CD14-positive monocyte (primary cell): ENCODE measurements at regions not wholly inside any gene's neighbourhood (a gene's known extent, or its start where the extent isn't known, plus 50 kb on each side); places are given as distances from the start of the nearest gene placed in this dataset.

Experiments
- DNase-seq, 3 donors: peaks; one replicate each; pipeline ENCODE4 v3.0.0-alpha.2; 2011 to 2022
- H2AFZ ChIP-seq: 2 replicates; pipeline ENCODE4 v1.6.0; 2012; ENCODE audit warnings: mild to moderate bottlenecking, low read depth, low read length, inconsistent platforms; ENCODE audit not compliant: insufficient read depth, poor library complexity, severe bottlenecking
- H3K27ac ChIP-seq, 2 donors: 1 replicate in 1 of 2; 2 replicates in 1 of 2; pipeline ENCODE4 v1.5.1; 2012 to 2013; ENCODE audit warnings: low read length in 2 of 2, control low read depth in 1 of 2, inconsistent platforms in 1 of 2, low read depth in 1 of 2, mild to moderate bottlenecking in 1 of 2
- H3K27me3 ChIP-seq, 2 donors: one replicate each; pipeline versions ENCODE4 v1.6.0 to v1.6.1; 2011 to 2013; ENCODE audit warnings: low read length in 2 of 2; ENCODE audit not compliant: control insufficient read depth in 2 of 2, insufficient read depth in 2 of 2
- H3K36me3 ChIP-seq, 2 donors: replicated peaks in 1 of 2; 1 replicate in 1 of 2; 2 replicates in 1 of 2; pipeline versions ENCODE4 v1.5.1 to v1.6.1; 2012 to 2013; ENCODE audit warnings: low read length in 2 of 2, control low read depth in 1 of 2, inconsistent platforms in 1 of 2, mild to moderate bottlenecking in 1 of 2; ENCODE audit not compliant: insufficient read depth in 2 of 2, control insufficient read depth in 1 of 2
- H3K4me1 ChIP-seq, 2 donors: 1 replicate in 1 of 2; 2 replicates in 1 of 2; pipeline versions ENCODE4 v1.5.1 to v1.6.1; 2012 to 2013; ENCODE audit warnings: low read length in 2 of 2, control low read depth in 1 of 2, inconsistent platforms in 1 of 2, mild to moderate bottlenecking in 1 of 2, moderate library complexity in 1 of 2; ENCODE audit not compliant: insufficient read depth in 2 of 2, control insufficient read depth in 1 of 2
- H3K4me2 ChIP-seq: replicated peaks from 2 replicates; pipeline ENCODE3; 2012; ENCODE audit warnings: low read length, moderate library complexity, mild to moderate bottlenecking; ENCODE audit not compliant: poor library complexity, severe bottlenecking; ENCODE audit errors: extremely low read depth
- H3K4me3 ChIP-seq, 3 experiments: fragments of 200-600 bp in 1 of 3; sonication (generic) in 1 of 3; replicated peaks in 1 of 3; 1 replicate in 2 of 3; 2 replicates in 1 of 3; pipeline ENCODE4 v1.5.1; 2011 to 2013; ENCODE audit warnings: low read length in 3 of 3, mild to moderate bottlenecking in 3 of 3, control low read depth in 2 of 3, low read depth in 2 of 3, inconsistent platforms in 1 of 3, moderate library complexity in 1 of 3
- H3K79me2 ChIP-seq: 2 replicates; pipeline ENCODE4 v1.6.0; 2012; ENCODE audit warnings: mild to moderate bottlenecking, control low read depth, inconsistent platforms, low read length, moderate library complexity; ENCODE audit not compliant: insufficient read depth
- H3K9ac ChIP-seq: 2 replicates; pipeline ENCODE4 v1.6.0; 2017; ENCODE audit warnings: low read length, mild to moderate bottlenecking; ENCODE audit not compliant: insufficient read depth, poor library complexity, severe bottlenecking
- H3K9me3 ChIP-seq, 2 donors: replicated peaks in 1 of 2; 1 replicate in 1 of 2; 2 replicates in 1 of 2; pipeline versions ENCODE4 v1.5.1 to v1.6.1; 2012 to 2013; ENCODE audit warnings: low read length in 2 of 2, control low read depth in 1 of 2; ENCODE audit not compliant: control insufficient read depth in 1 of 2, insufficient read depth in 1 of 2
- H4K20me1 ChIP-seq: 2 replicates; pipeline ENCODE4 v1.6.0; 2012; ENCODE audit warnings: mild to moderate bottlenecking, low read length, control low read depth, moderate library complexity; ENCODE audit not compliant: insufficient read depth
- H3K27ac Mint-ChIP-seq, 7 donors: one replicate each; pipeline ENCODE4 v1.8.0; 2020; ENCODE audit warnings: mild to moderate bottlenecking in 7 of 7, mixed read lengths in 7 of 7, moderate library complexity in 6 of 7, inconsistent platforms in 2 of 7
- H3K27me3 Mint-ChIP-seq, 3 donors: one replicate each; pipeline ENCODE4 v1.8.0; 2021 to 2022; ENCODE audit warnings: low read depth in 3 of 3, mild to moderate bottlenecking in 3 of 3, mixed read lengths in 3 of 3, moderate library complexity in 3 of 3, inconsistent platforms in 1 of 3
- H3K36me3 Mint-ChIP-seq, 2 donors: one replicate each; pipeline ENCODE4 v1.8.0; 2020; ENCODE audit warnings: mixed read lengths in 2 of 2, inconsistent platforms in 1 of 2, mild to moderate bottlenecking in 1 of 2
- H3K4me1 Mint-ChIP-seq: one replicate; pipeline ENCODE4 v1.8.0; 2020; ENCODE audit warnings: mild to moderate bottlenecking, mixed read lengths
- H3K4me3 Mint-ChIP-seq, 2 donors: one replicate each; pipeline ENCODE4 v1.8.0; 2020; ENCODE audit warnings: mild to moderate bottlenecking in 2 of 2, mixed read lengths in 2 of 2, moderate library complexity in 1 of 2
- H3K9me3 Mint-ChIP-seq, 7 donors: one replicate each; pipeline ENCODE4 v1.8.0; 2020 to 2022; ENCODE audit warnings: mixed read lengths in 7 of 7, mild to moderate bottlenecking in 6 of 7, moderate library complexity in 6 of 7, inconsistent platforms in 2 of 7
- WGBS: methylation state at CpG from one replicate; pipeline ENCODE4 v1.1.5; 2013; ENCODE audit warnings: missing lambda C conversion rate; ENCODE audit not compliant: insufficient coverage; 5-methylcytosine and 5-hydroxymethylcytosine counted together
- intact Hi-C, 2 donors: fragments of 100-400 bp; cut with micrococcal nuclease; formaldehyde crosslinking; loops; one replicate each; pipeline versions ENCODE4 v1.15.0 to v1.15.1; 2023
- TF ChIP-seq, protein P1 (sequence below): fragments of 200-600 bp; IDR thresholded peaks from one replicate; pipeline ENCODE4 v1.8.0; 2022; ENCODE audit warnings: antibody characterized with exemption, mild to moderate bottlenecking

DNA sequence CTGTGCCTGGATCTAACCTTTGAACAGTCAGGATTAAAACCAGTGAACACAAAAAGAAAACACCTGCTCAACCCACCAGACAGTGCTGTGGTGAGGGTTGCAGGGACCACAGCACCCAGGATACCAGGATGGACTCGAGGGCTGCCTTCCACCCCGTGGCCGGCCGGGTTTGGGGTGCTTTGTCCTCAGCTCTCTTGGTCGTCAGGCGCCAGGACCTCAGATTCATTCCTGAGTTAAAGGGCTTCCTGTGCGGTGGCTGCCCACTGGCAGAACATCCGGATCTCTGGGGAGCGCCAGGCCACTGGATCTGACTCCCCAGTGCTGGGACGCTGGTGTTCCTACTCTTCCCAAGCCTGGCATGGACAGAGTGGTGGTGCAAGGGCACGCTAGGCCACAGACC is 239.8 kb downstream of the TFCP2L1 start:
- DNase-seq: no peak
- Histone ChIP-seq H3K27ac (no peak overlapping the region), H3K4me2 (no peak overlapping the region), H3K36me3 (no peaks in the 10 kb centered on the region), H3K4me1 (no peaks in the 10 kb centered on the region), H3K4me3 (no peak overlapping the region), H4K20me1 (no peaks in the 10 kb centered on the region), H2AFZ (no peak overlapping the region), H3K9me3 (no peaks in the 10 kb centered on the region), H3K79me2 (no peaks in the 10 kb centered on the region), H3K9ac (no peak overlapping the region), H3K27me3 (no peaks in the 10 kb centered on the region)
- no peaks in the 10 kb centered on the region for H3K36me3 Mint-ChIP-seq
- peaks cover 0 to 15% (median 2%) of the 10 kb centered on the region in 3 donors for H3K27me3 Mint-ChIP-seq
- H3K4me1 Mint-ChIP-seq: no peaks in the 10 kb centered on the region
- TF ChIP-seq, protein P1, sequence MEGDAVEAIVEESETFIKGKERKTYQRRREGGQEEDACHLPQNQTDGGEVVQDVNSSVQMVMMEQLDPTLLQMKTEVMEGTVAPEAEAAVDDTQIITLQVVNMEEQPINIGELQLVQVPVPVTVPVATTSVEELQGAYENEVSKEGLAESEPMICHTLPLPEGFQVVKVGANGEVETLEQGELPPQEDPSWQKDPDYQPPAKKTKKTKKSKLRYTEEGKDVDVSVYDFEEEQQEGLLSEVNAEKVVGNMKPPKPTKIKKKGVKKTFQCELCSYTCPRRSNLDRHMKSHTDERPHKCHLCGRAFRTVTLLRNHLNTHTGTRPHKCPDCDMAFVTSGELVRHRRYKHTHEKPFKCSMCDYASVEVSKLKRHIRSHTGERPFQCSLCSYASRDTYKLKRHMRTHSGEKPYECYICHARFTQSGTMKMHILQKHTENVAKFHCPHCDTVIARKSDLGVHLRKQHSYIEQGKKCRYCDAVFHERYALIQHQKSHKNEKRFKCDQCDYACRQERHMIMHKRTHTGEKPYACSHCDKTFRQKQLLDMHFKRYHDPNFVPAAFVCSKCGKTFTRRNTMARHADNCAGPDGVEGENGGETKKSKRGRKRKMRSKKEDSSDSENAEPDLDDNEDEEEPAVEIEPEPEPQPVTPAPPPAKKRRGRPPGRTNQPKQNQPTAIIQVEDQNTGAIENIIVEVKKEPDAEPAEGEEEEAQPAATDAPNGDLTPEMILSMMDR: no peak
- H3K9me3 Mint-ChIP-seq: peaks cover 0 to 7% (median 0%) of the 10 kb centered on the region in 7 donors
- no peak overlapping the region for H3K27ac Mint-ChIP-seq
- H3K4me3 Mint-ChIP-seq: no peak overlapping the region
- intact Hi-C loops: no loop called here
- 92% methylated on average over 11 of the region's 11 CpGs for WGBS

DNA sequence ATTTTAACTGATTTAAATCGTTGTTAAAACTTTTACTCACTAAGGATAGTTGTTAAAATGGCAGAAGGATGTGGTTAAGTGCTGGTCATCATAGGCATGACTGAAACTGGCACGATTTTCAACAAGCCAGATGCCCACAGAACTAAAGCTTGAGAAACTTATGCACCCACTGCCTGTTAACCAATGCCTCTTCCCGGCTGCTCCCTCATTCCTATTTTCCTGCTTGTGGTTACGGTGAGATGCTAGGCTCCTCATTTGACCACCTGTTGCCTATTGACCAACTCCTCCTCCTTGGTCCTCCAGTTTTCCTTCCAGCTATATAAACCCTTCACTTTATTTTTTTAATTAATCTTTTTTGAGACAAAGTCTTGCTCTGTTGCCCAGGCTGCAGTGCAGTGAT is 238.7 kb downstream of the TFCP2L1 start:
- intact Hi-C loops: no loop called here
- Histone ChIP-seq H3K4me2 (no peak overlapping the region), H3K4me3 (no peak overlapping the region), H3K9ac (no peak overlapping the region), H3K27me3 (no peaks in the 10 kb centered on the region), H3K9me3 (no peaks in the 10 kb centered on the region), H3K27ac (no peak overlapping the region), H4K20me1 (no peaks in the 10 kb centered on the region), H3K79me2 (no peaks in the 10 kb centered on the region), H2AFZ (no peak overlapping the region), H3K36me3 (no peaks in the 10 kb centered on the region), H3K4me1 (no peaks in the 10 kb centered on the region)
- Mint-ChIP-seq H3K4me3 (no peak overlapping the region), H3K4me1 (no peaks in the 10 kb centered on the region), H3K27ac (no peak overlapping the region), H3K27me3 (peaks cover 0 to 15% (median 2%) of the 10 kb centered on the region in 3 donors), H3K9me3 (peaks cover 0 to 7% (median 2%) of the 10 kb centered on the region in 7 donors), H3K36me3 (no peaks in the 10 kb centered on the region)
- TF ChIP-seq, protein P1: no peak
- DNase-seq: no peak
- WGBS: 88% methylated on average over 2 of the region's 4 CpGs
